ENCODE measurements at regions not wholly inside any gene's neighbourhood (a gene's known extent, or its start where the extent isn't known, plus 50 kb on each side); places are given as distances from the start of the nearest gene placed in this dataset.
"Not testable (repeated sequence)": the region's sequence is repeated elsewhere in the genome, so short reads cannot be mapped to it uniquely, and the experiment has no call there.

DNA sequence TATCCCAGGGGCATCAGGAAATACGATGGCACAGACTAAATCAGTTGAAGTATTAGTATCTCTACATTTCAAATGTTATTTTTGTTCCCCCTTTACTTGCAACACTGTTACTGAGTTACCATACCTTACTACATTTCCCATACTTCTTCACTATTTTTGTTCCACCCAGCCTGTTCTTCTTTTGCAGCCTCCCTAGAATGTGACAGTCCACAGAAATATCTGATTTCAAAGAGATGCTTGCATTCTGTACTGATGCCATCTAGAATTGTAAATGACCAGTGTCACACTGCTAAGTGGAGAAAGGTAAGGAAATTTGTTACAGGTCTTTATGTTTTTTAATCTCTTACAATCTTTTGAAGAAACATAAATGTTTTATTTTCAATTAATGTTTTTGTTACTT lies 279.9 kb downstream of the CCER1 start:
- TF ChIP-seq, protein P1, sequence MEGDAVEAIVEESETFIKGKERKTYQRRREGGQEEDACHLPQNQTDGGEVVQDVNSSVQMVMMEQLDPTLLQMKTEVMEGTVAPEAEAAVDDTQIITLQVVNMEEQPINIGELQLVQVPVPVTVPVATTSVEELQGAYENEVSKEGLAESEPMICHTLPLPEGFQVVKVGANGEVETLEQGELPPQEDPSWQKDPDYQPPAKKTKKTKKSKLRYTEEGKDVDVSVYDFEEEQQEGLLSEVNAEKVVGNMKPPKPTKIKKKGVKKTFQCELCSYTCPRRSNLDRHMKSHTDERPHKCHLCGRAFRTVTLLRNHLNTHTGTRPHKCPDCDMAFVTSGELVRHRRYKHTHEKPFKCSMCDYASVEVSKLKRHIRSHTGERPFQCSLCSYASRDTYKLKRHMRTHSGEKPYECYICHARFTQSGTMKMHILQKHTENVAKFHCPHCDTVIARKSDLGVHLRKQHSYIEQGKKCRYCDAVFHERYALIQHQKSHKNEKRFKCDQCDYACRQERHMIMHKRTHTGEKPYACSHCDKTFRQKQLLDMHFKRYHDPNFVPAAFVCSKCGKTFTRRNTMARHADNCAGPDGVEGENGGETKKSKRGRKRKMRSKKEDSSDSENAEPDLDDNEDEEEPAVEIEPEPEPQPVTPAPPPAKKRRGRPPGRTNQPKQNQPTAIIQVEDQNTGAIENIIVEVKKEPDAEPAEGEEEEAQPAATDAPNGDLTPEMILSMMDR (IDR thresholded peaks at IDR 0.05; ENCODE audit: insufficient read depth, low read length) = no peak
- DNase-seq (ENCODE audit: low read depth) = no peak
- no peak overlapping the region for H3K4me3 ChIP-seq (ENCODE audit: low read depth, low read length)

DNA sequence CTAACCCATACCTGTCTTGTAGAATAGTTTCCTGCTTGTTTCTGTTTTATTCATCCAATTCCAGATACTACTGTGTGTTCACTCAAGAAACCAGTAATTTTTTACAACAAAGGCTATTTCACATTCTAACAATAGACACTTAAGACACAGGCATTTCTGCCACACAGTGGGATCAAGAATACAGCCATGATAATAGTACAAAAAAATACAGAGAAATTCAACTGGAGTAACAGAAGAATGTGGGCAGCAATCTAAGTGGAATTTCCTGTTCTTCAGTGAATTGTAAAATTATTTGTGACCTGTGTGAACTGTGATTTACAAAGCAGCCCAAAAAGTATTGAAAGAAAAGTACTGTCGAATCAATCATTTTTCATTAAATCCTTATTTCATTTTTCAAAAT lies 282.9 kb downstream of the CCER1 start:
- TF ChIP-seq, protein P1 (IDR thresholded peaks at IDR 0.05; ENCODE audit: insufficient read depth, low read length) = no peak

DNA sequence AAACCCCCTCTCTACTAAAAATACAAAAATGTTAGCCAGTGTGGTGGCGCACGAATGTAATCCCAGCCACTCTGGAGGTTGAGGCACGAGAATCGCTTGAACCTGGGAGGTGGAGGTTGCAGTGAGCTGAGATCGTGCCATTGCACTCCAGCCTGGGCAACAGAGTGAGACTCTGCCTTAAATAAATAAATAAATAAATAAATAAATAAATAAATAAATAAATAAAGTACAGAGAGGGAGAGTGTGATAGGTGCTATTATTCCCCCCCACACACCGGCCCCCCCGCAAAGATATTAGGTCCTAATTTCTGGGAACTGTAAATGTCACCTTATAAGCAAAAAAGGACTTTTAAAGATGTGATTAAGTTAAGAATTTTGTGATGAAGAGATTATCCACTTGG lies 291.0 kb downstream of the CCER1 start:
- DNase-seq (ENCODE audit: low read depth); H3K4me3 ChIP-seq (ENCODE audit: low read depth, low read length): not testable (repeated sequence)

More for the DNA sequence above, 282.9 kb downstream of the CCER1 start:
- no peak overlapping the region for H3K4me3 ChIP-seq (ENCODE audit: low read depth, low read length)
- no peak for DNase-seq (ENCODE audit: low read depth)

DNA sequence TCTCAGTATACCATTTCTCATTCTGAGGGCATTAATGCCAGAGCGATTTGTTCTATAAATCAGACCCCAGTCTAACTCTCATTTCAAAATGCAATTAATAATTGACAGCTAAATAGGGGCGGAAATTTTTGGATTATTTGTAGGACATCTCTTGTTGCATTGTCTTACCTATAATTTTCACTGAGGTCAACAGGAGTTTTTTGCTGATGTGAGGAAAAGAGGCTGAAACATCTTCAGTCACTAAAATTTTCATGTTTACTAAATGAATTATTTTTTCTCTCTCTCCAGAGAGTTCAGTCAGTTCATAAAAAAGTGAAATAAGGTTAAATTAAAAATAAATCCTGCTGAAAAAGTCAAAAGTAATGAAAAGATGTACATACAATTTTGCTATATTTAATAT lies 295.9 kb downstream of the CCER1 start:
- DNase-seq (ENCODE audit: low read depth) = no peak
- TF ChIP-seq, protein P1 (IDR thresholded peaks at IDR 0.05; ENCODE audit: insufficient read depth, low read length) = no peak
- no peak overlapping the region for H3K4me3 ChIP-seq (ENCODE audit: low read depth, low read length)

DNA sequence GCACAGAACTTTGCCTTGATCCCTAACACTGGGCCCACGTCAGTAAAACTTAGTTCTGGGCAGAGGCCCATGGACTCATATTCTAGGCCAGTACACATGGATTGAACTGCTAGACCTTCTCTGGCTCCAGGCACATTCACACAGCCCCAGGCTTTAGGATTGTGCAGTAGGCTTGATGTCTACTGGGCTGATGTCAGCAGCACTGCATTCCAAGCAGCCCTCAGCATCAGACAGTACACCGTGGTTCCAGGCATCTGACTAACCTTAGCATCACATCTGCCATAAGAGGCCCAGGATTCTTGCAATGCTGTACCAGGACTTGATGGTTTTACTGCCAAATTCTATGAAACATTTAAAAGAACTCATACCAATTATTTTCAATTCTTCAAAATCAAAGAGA lies 301.9 kb downstream of the CCER1 start:
- H3K4me3 ChIP-seq (ENCODE audit: low read depth, low read length) = no peak overlapping the region
- TF ChIP-seq, protein P1 (IDR thresholded peaks at IDR 0.05; ENCODE audit: insufficient read depth, low read length) = no peak
- peak; percentile 63 for DNase-seq (ENCODE audit: low read depth)

DNA sequence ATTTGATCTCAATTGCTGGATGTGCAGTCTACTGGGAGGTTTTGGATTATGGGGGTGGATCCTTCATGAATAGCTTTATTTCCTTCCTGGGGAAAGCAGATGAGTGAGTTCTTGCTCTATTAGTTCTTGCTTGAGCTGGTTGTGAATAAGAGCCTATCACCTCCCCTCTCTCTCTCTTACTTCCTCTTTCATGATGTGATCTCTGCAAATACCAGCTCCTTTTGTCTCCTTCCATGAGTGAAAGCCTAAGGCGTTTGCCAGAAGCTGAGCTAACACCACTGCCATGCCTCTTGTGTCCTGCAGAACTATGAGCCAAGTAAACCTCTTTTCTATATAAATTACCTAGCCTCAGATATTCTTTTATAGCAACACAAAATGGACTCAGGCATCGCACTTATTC lies 302.7 kb downstream of the CCER1 start:
- H3K4me3 ChIP-seq (ENCODE audit: low read depth, low read length) = no peak overlapping the region
- TF ChIP-seq, protein P1 (IDR thresholded peaks at IDR 0.05; ENCODE audit: insufficient read depth, low read length) = no peak
- no peak for DNase-seq (ENCODE audit: low read depth)

DNA sequence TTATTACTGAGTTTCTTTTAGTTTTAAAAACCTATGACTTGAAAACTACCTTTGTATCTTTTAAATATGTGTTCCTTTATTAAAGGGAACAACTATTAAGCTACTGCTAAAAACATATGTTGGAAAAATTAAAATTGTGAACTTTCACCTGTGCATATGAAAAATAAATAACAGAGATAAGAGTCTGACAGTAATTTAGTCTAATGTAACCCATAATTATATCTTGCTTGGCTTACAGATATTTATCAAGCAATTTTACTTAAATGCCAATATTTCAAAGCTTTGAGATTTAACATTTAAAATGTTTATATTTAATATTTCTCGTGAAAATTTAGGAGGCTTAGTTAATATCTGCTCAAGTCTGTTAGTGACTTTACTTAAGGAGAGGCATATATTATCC lies 309.8 kb downstream of the CCER1 start:
- H3K4me3 ChIP-seq (ENCODE audit: low read depth, low read length) = no peak overlapping the region
- DNase-seq (ENCODE audit: low read depth) = no peak
- TF ChIP-seq, protein P1 (IDR thresholded peaks at IDR 0.05; ENCODE audit: insufficient read depth, low read length) = no peak
